Loucy (cell line): ENCODE measurements at regions not wholly inside any gene's neighbourhood (a gene's known extent, or its start where the extent isn't known, plus 50 kb on each side); places are given as distances from the start of the nearest gene placed in this dataset.

Experiments
- H2AFZ ChIP-seq: fragments of 200-600 bp; sonication (generic); 2 replicates; pipeline ENCODE4 v1.6.0; 2016; ENCODE audit warnings: antibody characterized with exemption, mild to moderate bottlenecking, low read length, moderate library complexity
- H3F3A ChIP-seq: fragments of 200-600 bp; 2 replicates; pipeline ENCODE4 v1.6.0; 2016; ENCODE audit warnings: antibody characterized with exemption, low read depth, mild to moderate bottlenecking
- H3K27me3 ChIP-seq: fragments of 200-600 bp; sonication (generic); 2 replicates; pipeline ENCODE4 v1.6.1; 2014; ENCODE audit warnings: low read length, mild to moderate bottlenecking; ENCODE audit not compliant: insufficient read depth, poor library complexity, severe bottlenecking
- H3K36me3 ChIP-seq: fragments of 200-600 bp; sonication (generic); 2 replicates; pipeline ENCODE4 v1.6.1; 2016; ENCODE audit warnings: low read length; ENCODE audit not compliant: insufficient read depth
- H3K4me1 ChIP-seq: fragments of 200-600 bp; sonication (generic); 2 replicates; pipeline ENCODE4 v1.5.1; 2014; ENCODE audit warnings: low read length, mild to moderate bottlenecking; ENCODE audit not compliant: insufficient read depth, poor library complexity, severe bottlenecking
- H3K4me2 ChIP-seq: fragments of 200-600 bp; sonication (generic); 2 replicates; pipeline ENCODE4 v1.6.0; 2014; ENCODE audit warnings: antibody characterized with exemption, low read length, low read depth, mild to moderate bottlenecking; ENCODE audit not compliant: poor library complexity, severe bottlenecking
- H3K4me3 ChIP-seq: fragments of 200-600 bp; sonication (generic); 2 replicates; pipeline ENCODE4 v1.5.1; 2014; ENCODE audit warnings: low read length, mild to moderate bottlenecking, mixed read lengths; ENCODE audit not compliant: poor library complexity, severe bottlenecking
- H3K79me2 ChIP-seq: fragments of 200-600 bp; sonication (generic); 2 replicates; pipeline ENCODE4 v1.6.1; 2014; ENCODE audit warnings: low read length; ENCODE audit not compliant: insufficient read depth
- H3K9ac ChIP-seq: fragments of 200-600 bp; sonication (generic); 2 replicates; pipeline ENCODE4 v1.6.0; 2014; ENCODE audit warnings: mild to moderate bottlenecking, low read depth, low read length, moderate library complexity; ENCODE audit not compliant: poor library complexity, severe bottlenecking
- H3K9me2 ChIP-seq: fragments of 200-600 bp; sonication (generic); replicated peaks from 2 replicates; pipeline ENCODE4 v1.6.1; 2016; ENCODE audit warnings: low read depth, low read length, mixed read lengths
- H3K9me3 ChIP-seq: fragments of 200-600 bp; sonication (generic); 2 replicates; pipeline ENCODE4 v1.6.1; 2014; ENCODE audit warnings: mild to moderate bottlenecking, antibody characterized with exemption, low read length, low read depth; ENCODE audit not compliant: insufficient read depth
- H4K20me1 ChIP-seq: fragments of 200-600 bp; sonication (generic); 2 replicates; pipeline ENCODE4 v1.6.0; 2014; ENCODE audit warnings: antibody characterized with exemption, low read length, mild to moderate bottlenecking; ENCODE audit not compliant: insufficient read depth, poor library complexity, severe bottlenecking
- EZH2phosphoT487 ChIP-seq: fragments of 200-600 bp; IDR thresholded peaks from 2 replicates; pipeline ENCODE4 v1.6.1; 2018; ENCODE audit warnings: antibody characterized with exemption, mild to moderate bottlenecking, moderate library complexity, borderline replicate concordance
- TF ChIP-seq, protein P1 (sequence below): fragments of 200-600 bp; sonication (generic); conservative IDR thresholded peaks from 2 replicates; pipeline ENCODE4 v1.5.1; 2014; ENCODE audit warnings: mild to moderate bottlenecking, antibody characterized with exemption, low read length

DNA sequence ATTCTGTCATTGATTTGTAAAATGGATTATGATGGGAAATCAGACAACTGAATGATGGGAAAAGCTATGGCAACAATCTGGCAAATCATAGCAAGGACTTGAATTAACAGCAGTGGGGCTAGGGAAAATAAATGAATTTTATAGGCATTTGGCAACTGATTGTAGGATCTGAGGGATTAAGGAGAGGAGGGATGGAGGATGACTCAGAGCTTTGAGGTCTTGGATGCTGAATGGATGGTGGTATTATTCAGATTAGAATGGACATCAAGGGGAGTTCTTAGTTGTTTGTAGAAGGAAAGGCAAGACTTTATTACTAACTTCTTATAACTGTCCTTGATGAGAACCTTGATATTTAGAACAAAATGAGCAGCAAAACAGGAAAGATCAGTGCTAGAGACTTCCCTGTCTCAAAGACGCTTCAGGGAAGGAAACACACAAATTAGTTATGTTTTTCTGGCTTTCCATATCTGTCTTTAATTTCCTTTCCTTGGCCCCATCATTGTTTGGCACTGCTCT lies 51.4 kb upstream of the HHIP start:
- Histone ChIP-seq H3K9me2 (no peaks in the 10 kb centered on the region), H3F3A (no peaks in the 10 kb centered on the region), H3K9ac (no peak overlapping the region), H3K9me3 (no peaks in the 10 kb centered on the region), H4K20me1 (no peaks in the 10 kb centered on the region), H3K79me2 (no peaks in the 10 kb centered on the region), H3K4me3 (no peak overlapping the region), H3K27me3 (no peaks in the 10 kb centered on the region), H3K36me3 (no peaks in the 10 kb centered on the region), H3K4me2 (no peak overlapping the region), H3K4me1 (peaks cover 28% of the 10 kb centered on the region), H2AFZ (no peak overlapping the region)
- TF ChIP-seq, protein P1, sequence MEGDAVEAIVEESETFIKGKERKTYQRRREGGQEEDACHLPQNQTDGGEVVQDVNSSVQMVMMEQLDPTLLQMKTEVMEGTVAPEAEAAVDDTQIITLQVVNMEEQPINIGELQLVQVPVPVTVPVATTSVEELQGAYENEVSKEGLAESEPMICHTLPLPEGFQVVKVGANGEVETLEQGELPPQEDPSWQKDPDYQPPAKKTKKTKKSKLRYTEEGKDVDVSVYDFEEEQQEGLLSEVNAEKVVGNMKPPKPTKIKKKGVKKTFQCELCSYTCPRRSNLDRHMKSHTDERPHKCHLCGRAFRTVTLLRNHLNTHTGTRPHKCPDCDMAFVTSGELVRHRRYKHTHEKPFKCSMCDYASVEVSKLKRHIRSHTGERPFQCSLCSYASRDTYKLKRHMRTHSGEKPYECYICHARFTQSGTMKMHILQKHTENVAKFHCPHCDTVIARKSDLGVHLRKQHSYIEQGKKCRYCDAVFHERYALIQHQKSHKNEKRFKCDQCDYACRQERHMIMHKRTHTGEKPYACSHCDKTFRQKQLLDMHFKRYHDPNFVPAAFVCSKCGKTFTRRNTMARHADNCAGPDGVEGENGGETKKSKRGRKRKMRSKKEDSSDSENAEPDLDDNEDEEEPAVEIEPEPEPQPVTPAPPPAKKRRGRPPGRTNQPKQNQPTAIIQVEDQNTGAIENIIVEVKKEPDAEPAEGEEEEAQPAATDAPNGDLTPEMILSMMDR, result no peak
- no peak for TF ChIP-seq EZH2phosphoT487

DNA sequence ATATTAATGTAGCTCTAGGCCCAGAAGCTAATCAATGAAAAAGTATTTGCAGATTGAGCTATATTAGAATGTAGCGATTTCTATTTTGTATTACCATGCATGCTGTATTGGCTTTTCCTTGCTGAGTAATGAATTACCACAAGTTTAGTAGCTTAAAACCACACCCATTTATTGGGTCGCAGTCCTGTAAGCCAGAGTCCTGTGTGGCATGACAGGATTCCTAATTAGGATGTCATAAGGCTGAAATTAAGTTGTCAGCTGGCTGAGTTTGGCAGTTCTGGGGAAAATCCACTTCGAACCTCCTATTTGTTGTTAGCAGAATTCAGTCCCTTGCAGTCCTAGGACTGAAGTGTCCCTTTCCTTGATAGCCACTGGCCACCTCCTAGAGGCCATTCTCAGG lies 50.3 kb upstream of the HHIP start:
- Histone ChIP-seq H3K79me2 (no peaks in the 10 kb centered on the region), H3F3A (no peaks in the 10 kb centered on the region), H4K20me1 (no peaks in the 10 kb centered on the region), H3K4me2 (no peak overlapping the region), H3K9me3 (no peaks in the 10 kb centered on the region), H3K4me1 (peaks cover 17% of the 10 kb centered on the region), H3K36me3 (no peaks in the 10 kb centered on the region), H3K4me3 (no peak overlapping the region), H3K9ac (no peak overlapping the region), H3K9me2 (no peaks in the 10 kb centered on the region), H3K27me3 (no peaks in the 10 kb centered on the region), H2AFZ (no peak overlapping the region)
- TF ChIP-seq, protein P1, result no peak
- TF ChIP-seq EZH2phosphoT487, result no peak
